ENCODE measurements at regions not wholly inside any gene's neighbourhood (a gene's known extent, or its start where the extent isn't known, plus 50 kb on each side); places are given as distances from the start of the nearest gene placed in this dataset.

DNA sequence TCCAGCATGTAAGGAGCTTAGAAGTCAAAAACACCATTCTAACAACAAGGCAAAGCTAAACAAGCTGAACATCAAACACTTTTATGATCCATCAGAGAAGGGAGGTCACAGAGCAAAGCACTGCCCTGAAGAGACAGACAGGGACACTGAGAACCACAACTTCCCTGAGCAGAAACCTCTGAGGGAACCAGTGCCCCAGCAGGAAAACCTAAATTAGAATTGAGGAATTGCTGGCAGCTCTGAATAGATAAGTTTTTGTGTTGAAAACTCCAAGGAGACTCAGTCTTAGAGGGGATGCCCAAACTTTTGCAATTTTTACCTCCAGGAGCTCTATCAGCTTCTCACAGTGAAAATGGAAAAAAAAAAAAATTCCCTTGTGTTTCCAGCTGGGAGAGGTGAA lies 83.0 kb upstream of the MAPK10 start:
- Histone ChIP-seq H3K27ac (ENCODE audit: insufficient read depth, low read length, poor library complexity, severe bottlenecking) (no peak overlapping the region), H3K4me1 (ENCODE audit: control insufficient read depth, insufficient read depth, low read length, poor library complexity, severe bottlenecking) (no peaks in the 10 kb centered on the region), H3K36me3 (ENCODE audit: control insufficient read depth, insufficient read depth, low read length) (no peaks in the 10 kb centered on the region), H3K9me3 (ENCODE audit: control insufficient read depth in 2 of 2, low read length in 2 of 2) (no peaks in the 10 kb centered on the region), H3K27me3 (ENCODE audit: control insufficient read depth, insufficient read depth, low read length) (no peaks in the 10 kb centered on the region), H3K4me3 (ENCODE audit: low read depth, low read length) (no peak overlapping the region)
- Mint-ChIP-seq H3K4me3 (no peak overlapping the region), H3K4me1 (no peaks in the 10 kb centered on the region), H3K27ac (no peak overlapping the region), H3K27me3 (no peaks in the 10 kb centered on the region), H3K36me3 (no peaks in the 10 kb centered on the region), H3K9me3 (peaks cover 0 to 7% (median 0%) of the 10 kb centered on the region in 7 donors)
- no peak for ATAC-seq (ENCODE audit: low read depth in 2 of 2)
- DNase-seq: no peak

GRCh38 chr4:86443495-86443894 lies 83.6 kb upstream of the MAPK10 start:
- H3K4me1 Mint-ChIP-seq: no peaks in the 10 kb centered on the region
- H3K9me3 Mint-ChIP-seq: peaks cover 0 to 7% (median 0%) of the 10 kb centered on the region in 7 donors
- H3K27me3 Mint-ChIP-seq: no peaks in the 10 kb centered on the region
- Histone ChIP-seq H3K27me3 (ENCODE audit: control insufficient read depth, insufficient read depth, low read length) (no peaks in the 10 kb centered on the region), H3K4me1 (ENCODE audit: control insufficient read depth, insufficient read depth, low read length, poor library complexity, severe bottlenecking) (no peaks in the 10 kb centered on the region), H3K27ac (ENCODE audit: insufficient read depth, low read length, poor library complexity, severe bottlenecking) (no peak overlapping the region), H3K9me3 (ENCODE audit: control insufficient read depth in 2 of 2, low read length in 2 of 2) (no peaks in the 10 kb centered on the region), H3K36me3 (ENCODE audit: control insufficient read depth, insufficient read depth, low read length) (no peaks in the 10 kb centered on the region), H3K4me3 (ENCODE audit: low read depth, low read length) (no peak overlapping the region)
- no peaks in the 10 kb centered on the region for H3K36me3 Mint-ChIP-seq
- H3K4me3 Mint-ChIP-seq: no peak overlapping the region
- no peak for DNase-seq
- no peak overlapping the region for H3K27ac Mint-ChIP-seq
- no peak for ATAC-seq (ENCODE audit: low read depth in 2 of 2)

- ATAC-seq (ENCODE audit: low read depth in 2 of 2): no peak
- Mint-ChIP-seq H3K27me3 (peaks cover 4% of the 10 kb centered on the region), H3K9me3 (peaks cover 0 to 7% (median 0%) of the 10 kb centered on the region in 7 donors), H3K27ac (no peak overlapping the region), H3K4me3 (no peak overlapping the region), H3K4me1 (no peaks in the 10 kb centered on the region), H3K36me3 (no peaks in the 10 kb centered on the region)
- no peak for DNase-seq
- no peaks in the 10 kb centered on the region for H3K36me3 ChIP-seq (ENCODE audit: control insufficient read depth, insufficient read depth, low read length)
- no peaks in the 10 kb centered on the region for H3K4me1 ChIP-seq (ENCODE audit: control insufficient read depth, insufficient read depth, low read length, poor library complexity, severe bottlenecking)
- H3K27ac ChIP-seq (ENCODE audit: insufficient read depth, low read length, poor library complexity, severe bottlenecking): no peak overlapping the region
- no peaks in the 10 kb centered on the region for H3K9me3 ChIP-seq (ENCODE audit: control insufficient read depth in 2 of 2, low read length in 2 of 2)
- no peak overlapping the region for H3K4me3 ChIP-seq (ENCODE audit: low read depth, low read length)
- no peaks in the 10 kb centered on the region for H3K27me3 ChIP-seq (ENCODE audit: control insufficient read depth, insufficient read depth, low read length)
Measured at GRCh38 chr4:86446996-86447395, 87.1 kb upstream of the MAPK10 start.

GRCh38 chr4:86448871-86449270 lies 89.0 kb upstream of the MAPK10 start:
- Histone ChIP-seq H3K36me3 (ENCODE audit: control insufficient read depth, insufficient read depth, low read length) (no peaks in the 10 kb centered on the region), H3K27ac (ENCODE audit: insufficient read depth, low read length, poor library complexity, severe bottlenecking) (no peak overlapping the region), H3K27me3 (ENCODE audit: control insufficient read depth, insufficient read depth, low read length) (no peaks in the 10 kb centered on the region), H3K4me3 (ENCODE audit: low read depth, low read length) (no peak overlapping the region), H3K9me3 (ENCODE audit: control insufficient read depth in 2 of 2, low read length in 2 of 2) (no peaks in the 10 kb centered on the region), H3K4me1 (ENCODE audit: control insufficient read depth, insufficient read depth, low read length, poor library complexity, severe bottlenecking) (no peaks in the 10 kb centered on the region)
- Mint-ChIP-seq H3K4me3 (no peak overlapping the region), H3K36me3 (no peaks in the 10 kb centered on the region), H3K9me3 (peaks cover 0 to 7% (median 0%) of the 10 kb centered on the region in 7 donors), H3K4me1 (no peaks in the 10 kb centered on the region), H3K27me3 (peaks cover 4% of the 10 kb centered on the region), H3K27ac (no peak overlapping the region)
- ATAC-seq (ENCODE audit: low read depth in 2 of 2) (no peak), DNase-seq (no peak)

- H3K27ac ChIP-seq (ENCODE audit: insufficient read depth, low read length, poor library complexity, severe bottlenecking): no peak overlapping the region
- Mint-ChIP-seq H3K9me3 (peaks cover 0 to 1% (median 0%) of the 10 kb centered on the region in 7 donors), H3K27ac (no peak overlapping the region)
Measured at GRCh38 chr4:86449746-86450588, 90.1 kb upstream of the MAPK10 start.

DNA sequence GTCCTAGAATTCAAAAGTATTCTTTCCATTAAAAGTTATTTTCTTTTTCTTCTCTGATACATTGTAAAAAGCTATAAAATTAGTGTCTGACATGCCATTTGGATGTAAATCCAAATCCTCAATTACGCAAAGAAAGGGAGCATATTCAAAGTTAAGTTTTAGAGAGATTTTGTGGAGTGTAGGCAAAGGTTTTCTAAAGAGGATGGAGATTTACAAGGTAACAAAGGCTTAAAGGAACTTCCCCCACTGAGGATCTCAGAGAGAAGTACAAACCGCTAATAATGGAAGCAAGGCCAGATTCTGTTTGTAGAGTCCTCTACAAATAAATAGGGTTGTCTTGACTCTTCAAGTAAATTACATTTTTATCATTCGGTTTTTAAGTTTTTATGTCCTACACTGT lies 91.0 kb upstream of the MAPK10 start:
- Histone ChIP-seq H3K27ac (ENCODE audit: insufficient read depth, low read length, poor library complexity, severe bottlenecking) (no peak overlapping the region), H3K9me3 (ENCODE audit: control insufficient read depth in 2 of 2, low read length in 2 of 2) (no peaks in the 10 kb centered on the region), H3K27me3 (ENCODE audit: control insufficient read depth, insufficient read depth, low read length) (no peaks in the 10 kb centered on the region), H3K4me1 (ENCODE audit: control insufficient read depth, insufficient read depth, low read length, poor library complexity, severe bottlenecking) (no peaks in the 10 kb centered on the region), H3K36me3 (ENCODE audit: control insufficient read depth, insufficient read depth, low read length) (no peaks in the 10 kb centered on the region), H3K4me3 (ENCODE audit: low read depth, low read length) (no peak overlapping the region)
- Mint-ChIP-seq H3K4me1 (no peaks in the 10 kb centered on the region), H3K36me3 (no peaks in the 10 kb centered on the region), H3K9me3 (peaks cover 0 to 1% (median 0%) of the 10 kb centered on the region in 7 donors), H3K27ac (no peak overlapping the region), H3K27me3 (peaks cover 8% of the 10 kb centered on the region), H3K4me3 (no peak overlapping the region)
- DNase-seq (no peak), ATAC-seq (ENCODE audit: low read depth in 2 of 2) (no peak)

More at GRCh38 chr4:86449746-86450588, 90.1 kb upstream of the MAPK10 start:
- H3K4me3 ChIP-seq (ENCODE audit: low read depth, low read length): no peak overlapping the region
- H3K4me1 Mint-ChIP-seq: no peaks in the 10 kb centered on the region
- H3K27me3 Mint-ChIP-seq: peaks cover 8% of the 10 kb centered on the region
- H3K36me3 ChIP-seq (ENCODE audit: control insufficient read depth, insufficient read depth, low read length): no peaks in the 10 kb centered on the region
- no peaks in the 10 kb centered on the region for H3K27me3 ChIP-seq (ENCODE audit: control insufficient read depth, insufficient read depth, low read length)
- H3K4me1 ChIP-seq (ENCODE audit: control insufficient read depth, insufficient read depth, low read length, poor library complexity, severe bottlenecking): no peaks in the 10 kb centered on the region
- no peaks in the 10 kb centered on the region for H3K9me3 ChIP-seq (ENCODE audit: control insufficient read depth in 2 of 2, low read length in 2 of 2)
- no peaks in the 10 kb centered on the region for H3K36me3 Mint-ChIP-seq
- no peak for DNase-seq
- no peak overlapping the region for H3K4me3 Mint-ChIP-seq
- no peak for ATAC-seq (ENCODE audit: low read depth in 2 of 2)

DNA sequence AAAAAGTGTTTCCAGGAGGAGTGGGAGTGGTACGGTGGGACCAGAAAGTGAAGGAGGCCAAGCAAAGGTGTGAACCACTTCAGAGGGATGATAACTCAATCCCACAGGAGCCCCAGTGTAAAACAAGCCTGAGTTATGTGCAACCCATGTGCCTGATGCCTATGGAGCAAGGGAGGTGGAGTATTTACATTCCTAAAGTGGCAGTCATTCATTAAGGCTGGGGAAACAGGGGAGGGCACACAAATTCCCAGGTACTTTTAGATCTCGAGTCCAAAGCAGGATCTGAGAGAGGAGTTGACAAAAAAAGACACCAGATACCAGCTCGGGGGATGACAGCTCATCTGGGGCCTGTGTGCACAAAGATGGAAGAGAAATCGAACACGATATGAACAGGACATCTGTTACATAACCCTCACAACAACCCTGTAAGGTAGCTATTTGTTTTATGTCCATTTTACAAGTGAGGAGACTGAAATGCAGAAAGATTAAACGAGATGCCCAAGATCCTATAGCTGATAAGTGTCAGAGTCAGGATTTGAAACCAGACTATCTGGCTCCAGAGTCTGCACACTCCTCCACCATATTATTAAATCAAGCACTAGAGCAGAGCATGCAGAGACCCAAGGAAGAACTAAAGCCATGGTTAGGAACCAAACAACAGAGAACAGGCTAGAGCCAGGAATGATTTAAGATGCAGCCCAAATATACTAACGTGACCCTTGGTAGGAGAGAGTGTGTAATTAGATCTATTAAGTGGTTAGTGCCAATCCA lies 91.9 kb upstream of the MAPK10 start:
- Histone ChIP-seq H3K36me3 (ENCODE audit: control insufficient read depth, insufficient read depth, low read length) (no peaks in the 10 kb centered on the region), H3K27ac (ENCODE audit: insufficient read depth, low read length, poor library complexity, severe bottlenecking) (no peak overlapping the region), H3K27me3 (ENCODE audit: control insufficient read depth, insufficient read depth, low read length) (no peaks in the 10 kb centered on the region), H3K4me1 (ENCODE audit: control insufficient read depth, insufficient read depth, low read length, poor library complexity, severe bottlenecking) (no peaks in the 10 kb centered on the region), H3K9me3 (ENCODE audit: control insufficient read depth in 2 of 2, low read length in 2 of 2) (no peaks in the 10 kb centered on the region), H3K4me3 (ENCODE audit: low read depth, low read length) (no peak overlapping the region)
- Mint-ChIP-seq H3K27ac (no peak overlapping the region), H3K9me3 (peaks cover 0 to 1% (median 0%) of the 10 kb centered on the region in 7 donors), H3K27me3 (peaks cover 8% of the 10 kb centered on the region), H3K4me1 (no peaks in the 10 kb centered on the region), H3K36me3 (no peaks in the 10 kb centered on the region), H3K4me3 (no peak overlapping the region)
- ATAC-seq (ENCODE audit: low read depth in 2 of 2) (no peak), DNase-seq (no peak)
